Central memory CD8-positive, alpha-beta T cell (primary cell): ENCODE measurements at regions not wholly inside any gene's neighbourhood (a gene's known extent, or its start where the extent isn't known, plus 50 kb on each side); places are given as distances from the start of the nearest gene placed in this dataset.
"Not testable (repeated sequence)": the region's sequence is repeated elsewhere in the genome, so short reads cannot be mapped to it uniquely, and the experiment has no call there.

ENCODE experiments used
- ATAC-seq: fragments of 150-1000 bp; cut with Tn5 transposase; replicated peaks from 2 replicates; pipeline ENCODE4 v1.10.0; 2022; ENCODE audit warnings: mild to moderate bottlenecking, moderate FRiP score, moderate number of reproducible peaks; ENCODE audit not compliant: poor library complexity, severe bottlenecking; ENCODE audit errors: extremely low read depth
- DNase-seq, 2 donors: peaks; one replicate each; pipeline ENCODE4 v3.0.0; 2021; ENCODE audit warnings: low spot score in 2 of 2
- H3K27ac Mint-ChIP-seq: one replicate; pipeline ENCODE4 v1.8.0; 2022; ENCODE audit warnings: low read depth, mild to moderate bottlenecking, moderate library complexity, mixed read lengths
- H3K27me3 Mint-ChIP-seq: one replicate; pipeline ENCODE4 v1.8.0; 2022; ENCODE audit warnings: mixed read lengths
- H3K36me3 Mint-ChIP-seq: one replicate; pipeline ENCODE4 v1.8.0; 2022; ENCODE audit warnings: mild to moderate bottlenecking, moderate library complexity, mixed read lengths; ENCODE audit not compliant: insufficient read depth
- H3K4me1 Mint-ChIP-seq: one replicate; pipeline ENCODE4 v1.8.0; 2022; ENCODE audit warnings: mixed read lengths
- H3K4me3 Mint-ChIP-seq: one replicate; pipeline ENCODE4 v1.8.0; 2022; ENCODE audit warnings: mild to moderate bottlenecking, moderate library complexity, mixed read lengths
- H3K9me3 Mint-ChIP-seq: one replicate; pipeline ENCODE4 v1.8.0; 2022; ENCODE audit warnings: mixed read lengths

- no peak overlapping the region for H3K27ac Mint-ChIP-seq
- no peak overlapping the region for H3K4me3 Mint-ChIP-seq
- no peaks in the 10 kb centered on the region for H3K36me3 Mint-ChIP-seq
- no peak for DNase-seq
- no peaks in the 10 kb centered on the region for H3K4me1 Mint-ChIP-seq
- no peaks in the 10 kb centered on the region for H3K27me3 Mint-ChIP-seq
- peaks cover 57% of the 10 kb centered on the region for H3K9me3 Mint-ChIP-seq
- no peak for ATAC-seq
Observed at GRCh38 chr12:34602213-34602940, 580.1 kb downstream of the ALG10 start.

GRCh38 chr12:34603382-34604035 lies 581.2 kb downstream of the ALG10 start:
- Mint-ChIP-seq H3K27me3 (no peaks in the 10 kb centered on the region), H3K4me1 (no peaks in the 10 kb centered on the region), H3K4me3 (no peak overlapping the region), H3K36me3 (no peaks in the 10 kb centered on the region), H3K27ac (no peak overlapping the region), H3K9me3 (peaks cover 56% of the 10 kb centered on the region)
- ATAC-seq (no peak), DNase-seq (no peak)

- Mint-ChIP-seq H3K9me3 (peaks cover 49% of the 10 kb centered on the region), H3K4me1 (no peaks in the 10 kb centered on the region), H3K27me3 (no peaks in the 10 kb centered on the region), H3K4me3 (no peak overlapping the region), H3K27ac (no peak overlapping the region), H3K36me3 (no peaks in the 10 kb centered on the region)
- no peak for DNase-seq
- no peak for ATAC-seq
Observed at GRCh38 chr12:34604227-34604626, 581.9 kb downstream of the ALG10 start.

- no peak for ATAC-seq
- Mint-ChIP-seq H3K27me3 (no peaks in the 10 kb centered on the region), H3K4me3 (no peak overlapping the region), H3K36me3 (no peaks in the 10 kb centered on the region), H3K4me1 (no peaks in the 10 kb centered on the region), H3K9me3 (peaks cover 49% of the 10 kb centered on the region), H3K27ac (no peak overlapping the region)
- no peak for DNase-seq
Observed at GRCh38 chr12:34604631-34605509, 582.6 kb downstream of the ALG10 start.

- no peaks in the 10 kb centered on the region for H3K27me3 Mint-ChIP-seq
- H3K27ac Mint-ChIP-seq: no peak overlapping the region
- no peak for DNase-seq
- ATAC-seq: no peak
- H3K4me3 Mint-ChIP-seq: no peak overlapping the region
- H3K9me3 Mint-ChIP-seq: peaks cover 51% of the 10 kb centered on the region
- no peaks in the 10 kb centered on the region for H3K4me1 Mint-ChIP-seq
- H3K36me3 Mint-ChIP-seq: no peaks in the 10 kb centered on the region
Observed at GRCh38 chr12:34605510-34605887, 583.2 kb downstream of the ALG10 start.

- no peak overlapping the region for H3K27ac Mint-ChIP-seq
- no peaks in the 10 kb centered on the region for H3K4me1 Mint-ChIP-seq
- no peaks in the 10 kb centered on the region for H3K27me3 Mint-ChIP-seq
Observed at GRCh38 chr12:34605955-34606748, 583.9 kb downstream of the ALG10 start.

GRCh38 chr12:34606749-34607519 lies 584.6 kb downstream of the ALG10 start:
- no peak for ATAC-seq
- Mint-ChIP-seq H3K27me3 (no peaks in the 10 kb centered on the region), H3K4me3 (no peak overlapping the region), H3K9me3 (peaks cover 38% of the 10 kb centered on the region), H3K4me1 (no peaks in the 10 kb centered on the region), H3K36me3 (no peaks in the 10 kb centered on the region), H3K27ac (no peak overlapping the region)
- no peak for DNase-seq

More at GRCh38 chr12:34605955-34606748, 583.9 kb downstream of the ALG10 start:
- Mint-ChIP-seq H3K9me3 (peaks cover 46% of the 10 kb centered on the region), H3K4me3 (no peak overlapping the region), H3K36me3 (no peaks in the 10 kb centered on the region)
- DNase-seq: no peak
- ATAC-seq: no peak

GRCh38 chr12:34607520-34608195 lies 585.4 kb downstream of the ALG10 start:
- Mint-ChIP-seq H3K27me3 (no peaks in the 10 kb centered on the region), H3K9me3 (peaks cover 36% of the 10 kb centered on the region), H3K4me1 (no peaks in the 10 kb centered on the region), H3K27ac (no peak overlapping the region), H3K4me3 (no peak overlapping the region), H3K36me3 (no peaks in the 10 kb centered on the region)
- DNase-seq: no peak
- ATAC-seq: no peak

GRCh38 chr12:34613988-34614387 lies 591.7 kb downstream of the ALG10 start:
- DNase-seq, H3K4me1 Mint-ChIP-seq, H3K27me3 Mint-ChIP-seq, H3K4me3 Mint-ChIP-seq, ATAC-seq, H3K27ac Mint-ChIP-seq, H3K36me3 Mint-ChIP-seq: not testable (repeated sequence)
- peaks cover 42% of the 10 kb centered on the region for H3K9me3 Mint-ChIP-seq

- Mint-ChIP-seq H3K36me3 (no peaks in the 10 kb centered on the region), H3K9me3 (peaks cover 13% of the 10 kb centered on the region), H3K4me3 (no peak overlapping the region), H3K27ac (no peak overlapping the region), H3K4me1 (no peaks in the 10 kb centered on the region), H3K27me3 (no peaks in the 10 kb centered on the region)
- DNase-seq (no peak), ATAC-seq (no peak)
Observed at GRCh38 chr12:34625116-34625515, 602.8 kb downstream of the ALG10 start.

GRCh38 chr12:34626363-34627157 lies 604.3 kb downstream of the ALG10 start:
- H3K27me3 Mint-ChIP-seq: no peaks in the 10 kb centered on the region
- no peak for ATAC-seq
- no peak for DNase-seq
- no peaks in the 10 kb centered on the region for H3K4me1 Mint-ChIP-seq
- no peak overlapping the region for H3K4me3 Mint-ChIP-seq
- H3K9me3 Mint-ChIP-seq: peaks cover 11% of the 10 kb centered on the region
- no peaks in the 10 kb centered on the region for H3K36me3 Mint-ChIP-seq
- no peak overlapping the region for H3K27ac Mint-ChIP-seq
